Activated CD4-positive, alpha-beta T cell treated with anti-CD3 and anti-CD28 coated beads for 36 hours (primary cell): ENCODE measurements at regions not wholly inside any gene's neighbourhood (a gene's known extent, or its start where the extent isn't known, plus 50 kb on each side); places are given as distances from the start of the nearest gene placed in this dataset.
"Not testable (repeated sequence)": the region's sequence is repeated elsewhere in the genome, so short reads cannot be mapped to it uniquely, and the experiment has no call there.

ENCODE experiments used
- ATAC-seq: fragments of 200-7000 bp; cut with Tn5 transposase; one replicate; pipeline ENCODE4 v1.10.0; 2021; ENCODE audit warnings: mild to moderate bottlenecking, moderate library complexity
- CTCF ChIA-PET: fragments of 350-600 bp; sonication (Branson Sonifier 250); formaldehyde crosslinking; loops from one replicate; lab custom pipeline; 2021; ENCODE audit warnings: antibody characterized with exemption; lab: Charles Lee
- POLR2A ChIA-PET: fragments of 350-600 bp; sonication (Branson Sonifier 250); formaldehyde crosslinking; loops from one replicate; lab custom pipeline; 2021; ENCODE audit warnings: antibody characterized with exemption, inconsistent platforms; lab: Charles Lee
- DNase-seq: peaks from one replicate; pipeline ENCODE4 v3.0.0-alpha.2; 2020
- H3K27ac Mint-ChIP-seq: one replicate; pipeline ENCODE4 v1.8.0; 2021; ENCODE audit warnings: mixed read lengths
- H3K27me3 Mint-ChIP-seq: one replicate; pipeline ENCODE4 v1.8.0; 2021; ENCODE audit warnings: mixed read lengths
- H3K36me3 Mint-ChIP-seq: one replicate; pipeline ENCODE4 v1.8.0; 2021; ENCODE audit warnings: low read depth, mixed read lengths
- H3K4me1 Mint-ChIP-seq: one replicate; pipeline ENCODE4 v1.8.0; 2021; ENCODE audit warnings: mixed read lengths
- H3K4me3 Mint-ChIP-seq: one replicate; pipeline ENCODE4 v1.8.0; 2021; ENCODE audit warnings: mild to moderate bottlenecking, moderate library complexity, mixed read lengths
- H3K9me3 Mint-ChIP-seq: one replicate; pipeline ENCODE4 v1.8.0; 2021; ENCODE audit warnings: low read depth, mixed read lengths
- intact Hi-C, 2 experiments: fragments of 100-400 bp; cut with DNase I in 1 of 2; cut with micrococcal nuclease in 1 of 2; formaldehyde crosslinking; loops; one replicate each; pipeline versions ENCODE4 v1.14.2 to v1.15.1; 2022 to 2024; cut with DNase I, micrococcal nuclease

GRCh38 chr11:134862587-134863195 is 450.6 kb upstream of the B3GAT1 start:
- Mint-ChIP-seq H3K4me3 (no peak overlapping the region), H3K4me1 (no peaks in the 10 kb centered on the region), H3K36me3 (no peaks in the 10 kb centered on the region), H3K9me3 (no peaks in the 10 kb centered on the region), H3K27me3 (peaks cover 8% of the 10 kb centered on the region), H3K27ac (no peak overlapping the region)
- POLR2A ChIA-PET, result no interaction called here
- CTCF ChIA-PET, result no interaction called here
- intact Hi-C loops, result no loop called here
- DNase-seq (no peak), ATAC-seq (no peak)

GRCh38 chr11:134862105-134862502 is 450.1 kb upstream of the B3GAT1 start:
- CTCF ChIA-PET, result no interaction called here

GRCh38 chr11:134861490-134862104 is 449.6 kb upstream of the B3GAT1 start:
- Mint-ChIP-seq H3K27ac (no peak overlapping the region), H3K27me3 (peaks cover 8% of the 10 kb centered on the region), H3K36me3 (no peaks in the 10 kb centered on the region), H3K4me3 (no peak overlapping the region), H3K9me3 (no peaks in the 10 kb centered on the region), H3K4me1 (no peaks in the 10 kb centered on the region)
- ATAC-seq, result no peak
- DNase-seq, result no peak
- intact Hi-C loops, result no loop called here
- POLR2A ChIA-PET, result no interaction called here
- CTCF ChIA-PET, result no interaction called here

More at GRCh38 chr11:134862105-134862502, 450.1 kb upstream of the B3GAT1 start:
- intact Hi-C loops, result no loop called here
- no peaks in the 10 kb centered on the region for H3K36me3 Mint-ChIP-seq
- POLR2A ChIA-PET, result no interaction called here
- no peak overlapping the region for H3K4me3 Mint-ChIP-seq
- no peaks in the 10 kb centered on the region for H3K9me3 Mint-ChIP-seq
- H3K27me3 Mint-ChIP-seq, result peaks cover 8% of the 10 kb centered on the region
- H3K4me1 Mint-ChIP-seq, result no peaks in the 10 kb centered on the region
- DNase-seq (no peak), ATAC-seq (no peak)
- H3K27ac Mint-ChIP-seq, result no peak overlapping the region

GRCh38 chr11:134858783-134859480 is 446.9 kb upstream of the B3GAT1 start:
- peaks cover 16% of the 10 kb centered on the region for H3K27me3 Mint-ChIP-seq
- intact Hi-C loops, result no loop called here
- no peaks in the 10 kb centered on the region for H3K9me3 Mint-ChIP-seq
- ChIA-PET CTCF (interaction anchor here (1.7 kb wide), 1 partner anchor 10 kb away, joined by 14 read pairs; no protein-coding TSS in a partner anchor), POLR2A (interaction anchor here (0.5 kb wide), 1 partner anchor 920 kb away, joined by 3 read pairs; no protein-coding TSS in a partner anchor)
- no peak overlapping the region for H3K4me3 Mint-ChIP-seq
- H3K36me3 Mint-ChIP-seq, result no peaks in the 10 kb centered on the region
- H3K4me1 Mint-ChIP-seq, result no peaks in the 10 kb centered on the region
- DNase-seq, result no peak
- H3K27ac Mint-ChIP-seq, result no peak overlapping the region
- no peak for ATAC-seq

- CTCF ChIA-PET, result no interaction called here
- DNase-seq (no peak), ATAC-seq (no peak)
- peaks cover 22% of the 10 kb centered on the region for H3K27me3 Mint-ChIP-seq
- POLR2A ChIA-PET, result no interaction called here
- H3K36me3 Mint-ChIP-seq, result no peaks in the 10 kb centered on the region
- intact Hi-C loops, result no loop called here
- no peak overlapping the region for H3K4me3 Mint-ChIP-seq
- H3K4me1 Mint-ChIP-seq, result no peaks in the 10 kb centered on the region
- H3K9me3 Mint-ChIP-seq, result no peaks in the 10 kb centered on the region
- no peak overlapping the region for H3K27ac Mint-ChIP-seq
Observed at GRCh38 chr11:134857035-134857434, 445.0 kb upstream of the B3GAT1 start.

- Mint-ChIP-seq H3K36me3 (no peaks in the 10 kb centered on the region), H3K4me1 (no peaks in the 10 kb centered on the region), H3K27me3 (peaks cover 21% of the 10 kb centered on the region), H3K9me3 (no peaks in the 10 kb centered on the region), H3K4me3 (no peak overlapping the region), H3K27ac (no peak overlapping the region)
- ATAC-seq, result no peak
- intact Hi-C loops, result no loop called here
- DNase-seq, result no peak
- CTCF ChIA-PET, result no interaction called here
- POLR2A ChIA-PET, result no interaction called here
Observed at GRCh38 chr11:134856056-134856971, 444.3 kb upstream of the B3GAT1 start.

- DNase-seq (no peak), ATAC-seq (no peak)
- Mint-ChIP-seq H3K4me1 (no peaks in the 10 kb centered on the region), H3K27ac (no peak overlapping the region), H3K9me3 (no peaks in the 10 kb centered on the region), H3K36me3 (no peaks in the 10 kb centered on the region), H3K4me3 (no peak overlapping the region), H3K27me3 (peaks cover 14% of the 10 kb centered on the region)
- intact Hi-C loops, result no loop called here
- POLR2A ChIA-PET, result no interaction called here
- CTCF ChIA-PET, result interaction anchor here (0.5 to 0.7 kb wide), 3 partner anchors 14 to 542 kb away, joined by 3 read pairs; no protein-coding TSS in a partner anchor
Observed at GRCh38 chr11:134853992-134854991, 442.2 kb upstream of the B3GAT1 start.

GRCh38 chr11:134851503-134852224 is 439.6 kb upstream of the B3GAT1 start:
- POLR2A ChIA-PET, H3K9me3 Mint-ChIP-seq, H3K36me3 Mint-ChIP-seq, DNase-seq, H3K4me3 Mint-ChIP-seq, ATAC-seq, H3K4me1 Mint-ChIP-seq, H3K27ac Mint-ChIP-seq, intact Hi-C loops: not testable (repeated sequence)
- H3K27me3 Mint-ChIP-seq, result peaks cover 14% of the 10 kb centered on the region
- CTCF ChIA-PET, result interaction anchor here (2.1 kb wide), 1 partner anchor 17 kb away, joined by 7 read pairs; no protein-coding TSS in a partner anchor

- ATAC-seq, result no peak
- no peaks in the 10 kb centered on the region for H3K4me1 Mint-ChIP-seq
Observed at GRCh38 chr11:134850566-134850965, 438.5 kb upstream of the B3GAT1 start.

GRCh38 chr11:134849833-134850232 is 437.8 kb upstream of the B3GAT1 start:
- intact Hi-C loops, result no loop called here
- POLR2A ChIA-PET, result no interaction called here

More at GRCh38 chr11:134850566-134850965, 438.5 kb upstream of the B3GAT1 start:
- Mint-ChIP-seq H3K27ac (no peak overlapping the region), H3K36me3 (no peaks in the 10 kb centered on the region), H3K9me3 (no peaks in the 10 kb centered on the region), H3K27me3 (peaks cover 8% of the 10 kb centered on the region), H3K4me3 (no peak overlapping the region)
- DNase-seq, result no peak
- ChIA-PET POLR2A (no interaction called here), CTCF (interaction anchor here (1.1 to 2.1 kb wide), 2 partner anchors 9 to 18 kb away, joined by 3 to 7 read pairs; no protein-coding TSS in a partner anchor)
- intact Hi-C loops, result no loop called here

More at GRCh38 chr11:134849833-134850232, 437.8 kb upstream of the B3GAT1 start:
- H3K36me3 Mint-ChIP-seq, result no peaks in the 10 kb centered on the region
- no peaks in the 10 kb centered on the region for H3K4me1 Mint-ChIP-seq
- no peaks in the 10 kb centered on the region for H3K9me3 Mint-ChIP-seq
- no peak for DNase-seq
- ATAC-seq, result no peak
- no peak overlapping the region for H3K27ac Mint-ChIP-seq
- CTCF ChIA-PET, result interaction anchor here (1.1 to 2.1 kb wide), 3 partner anchors 9 to 19 kb away, joined by 3 to 7 read pairs (median 3); no protein-coding TSS in a partner anchor
- peaks cover 6% of the 10 kb centered on the region for H3K27me3 Mint-ChIP-seq
- H3K4me3 Mint-ChIP-seq, result no peak overlapping the region
